HG03520 (cell line): ENCODE measurements at regions not wholly inside any gene's neighbourhood (a gene's known extent, or its start where the extent isn't known, plus 50 kb on each side); places are given as distances from the start of the nearest gene placed in this dataset.
"Not testable (repeated sequence)": the region's sequence is repeated elsewhere in the genome, so short reads cannot be mapped to it uniquely, and the experiment has no call there.

Experiments used
- ATAC-seq: cut with Tn5 transposase; IDR thresholded peaks from one replicate; pipeline ENCODE4 v1.9.1; 2021; ENCODE audit warnings: mild to moderate bottlenecking, moderate library complexity; ENCODE audit not compliant: unreplicated experiment

DNA sequence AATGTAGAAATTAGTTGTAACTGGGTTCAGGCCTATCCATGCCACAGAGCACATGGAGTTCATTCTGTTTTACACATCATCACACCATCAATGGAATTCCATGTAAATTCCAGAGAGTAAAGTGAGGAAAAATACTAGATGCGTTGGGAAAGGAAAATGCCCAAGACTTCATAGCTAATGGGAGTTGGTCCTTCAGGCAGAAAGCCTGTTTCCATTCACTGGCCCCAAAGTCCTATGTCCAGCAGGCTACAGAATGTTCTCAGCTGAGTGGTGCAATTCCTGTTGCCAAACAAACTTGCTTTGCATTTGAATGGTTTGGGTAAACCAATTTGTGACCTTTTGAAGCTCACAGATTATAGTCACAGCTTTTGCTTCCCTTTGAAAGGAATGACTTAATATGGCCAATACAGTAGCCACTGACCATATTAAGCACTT lies 164.6 kb upstream of the PFN2 start:
- no peak for ATAC-seq

DNA sequence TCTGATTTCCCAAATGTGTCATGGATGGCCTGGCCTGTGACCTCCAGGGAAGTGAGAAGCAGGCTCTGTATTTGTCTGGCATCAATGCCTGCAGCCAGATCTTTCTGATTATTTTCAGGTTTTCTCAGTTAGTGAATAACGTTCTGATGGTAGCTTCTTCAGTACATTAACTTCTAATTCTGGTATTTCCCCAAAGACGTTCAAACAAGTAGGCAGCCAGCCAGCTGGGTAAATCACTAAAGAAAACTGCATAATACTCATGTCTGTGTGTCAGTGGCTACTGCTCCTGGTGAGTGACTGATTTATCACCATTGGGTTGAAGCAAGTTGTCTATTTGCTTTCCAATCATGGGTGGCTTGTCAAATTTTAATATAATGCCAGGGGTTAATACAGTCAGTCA lies 162.6 kb upstream of the PFN2 start:
- ATAC-seq = no peak

DNA sequence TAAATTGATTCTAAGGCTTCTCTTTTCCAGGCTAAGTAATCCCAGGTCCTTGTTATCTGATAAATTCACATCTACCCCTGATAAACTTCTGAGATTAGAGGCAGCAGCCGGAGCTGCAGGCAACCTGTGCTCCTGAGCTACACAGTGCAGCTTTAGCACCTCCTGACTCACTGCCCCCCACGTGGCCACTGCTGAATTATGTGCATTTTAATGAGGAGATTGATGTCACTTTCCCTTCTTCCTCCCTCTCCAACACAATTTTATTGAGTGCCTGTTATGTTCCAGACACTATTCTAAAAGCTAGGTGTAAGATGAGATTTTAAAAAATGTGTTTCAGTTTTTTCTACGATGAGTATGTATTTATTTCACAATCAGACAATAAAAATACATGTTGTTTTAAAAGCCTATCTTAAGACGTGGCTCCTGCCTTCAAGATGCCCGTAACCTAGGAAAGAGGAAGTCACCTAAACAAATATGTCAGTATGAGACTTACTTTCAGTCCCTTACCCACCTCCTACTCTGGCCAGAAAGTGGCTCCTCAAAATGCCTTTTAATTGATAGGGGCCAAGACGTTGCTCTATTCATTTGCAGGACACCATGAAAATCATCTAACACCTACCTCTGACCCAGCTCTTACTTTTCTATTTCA lies 161.5 kb upstream of the PFN2 start:
- peak; percentile 62 for ATAC-seq

DNA sequence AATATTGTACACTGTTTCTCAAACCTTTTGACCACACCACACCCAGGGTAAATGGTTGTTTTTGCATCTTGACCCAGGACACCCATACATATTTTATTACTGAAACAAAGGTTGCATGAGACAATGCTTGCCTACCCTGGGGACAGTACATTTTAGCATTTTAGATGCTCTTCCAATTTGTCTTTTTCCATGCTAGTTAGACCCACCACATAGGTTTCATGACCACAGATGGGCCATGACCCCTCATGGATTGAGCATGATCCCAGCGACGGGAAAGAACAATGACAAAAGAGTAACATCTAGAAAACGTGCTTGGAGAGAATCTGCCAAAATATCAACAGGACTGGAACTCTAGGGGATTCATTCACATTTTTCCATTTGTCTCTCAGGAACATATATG lies 161.0 kb upstream of the PFN2 start:
- no peak for ATAC-seq

DNA sequence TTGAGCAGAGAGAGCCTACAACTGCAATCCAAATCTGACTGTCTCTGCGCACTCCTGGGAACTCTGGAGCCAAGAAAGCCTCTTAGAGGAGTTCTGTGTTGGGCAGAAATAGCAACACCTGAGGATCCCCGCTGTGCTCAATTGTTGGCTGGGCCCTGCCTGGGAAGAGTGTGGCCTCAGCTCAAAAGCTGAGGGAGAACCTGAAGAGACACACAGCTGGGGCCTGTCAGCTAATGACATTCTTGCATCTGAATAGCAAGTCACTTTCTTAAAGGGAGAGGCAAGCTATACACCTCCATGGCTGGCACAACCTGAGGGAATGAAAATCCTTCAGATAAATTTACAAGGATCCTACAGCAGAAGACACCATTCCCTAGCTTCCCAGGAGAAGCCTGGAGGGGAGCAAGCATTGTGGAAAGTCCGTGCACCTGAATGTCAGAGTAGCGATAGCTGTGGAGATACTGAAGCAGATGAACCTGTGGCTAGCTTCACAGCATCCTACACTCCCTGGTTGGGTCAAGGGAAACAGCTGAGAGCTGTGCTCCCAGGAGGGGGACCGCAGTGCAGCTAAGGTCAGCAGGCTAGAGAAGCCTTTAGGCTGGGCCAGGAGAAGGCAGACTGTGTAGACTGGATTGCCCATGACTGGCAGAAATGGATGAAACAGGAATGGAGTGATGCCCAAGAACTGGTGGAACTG lies 159.9 kb upstream of the PFN2 start:
- no peak for ATAC-seq

DNA sequence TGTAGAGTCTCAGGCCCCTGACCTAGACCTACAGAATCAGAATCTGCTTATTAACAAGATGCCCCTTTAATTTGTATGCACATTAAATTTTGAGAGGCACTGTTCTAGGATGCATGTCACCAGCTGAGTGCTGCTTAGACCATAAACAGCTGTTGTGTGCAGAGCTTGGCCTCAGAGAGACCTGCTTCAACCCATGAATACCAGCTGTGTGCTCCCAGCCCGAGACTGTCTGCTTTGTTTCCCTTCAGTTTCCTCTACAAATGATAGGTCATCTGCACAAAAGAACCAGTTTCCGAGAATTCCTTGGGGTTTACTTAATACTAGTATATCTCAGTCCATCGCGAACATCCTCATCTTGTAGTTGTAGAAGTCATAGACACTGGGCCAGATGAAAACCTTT lies 158.5 kb upstream of the PFN2 start:
- no peak for ATAC-seq

DNA sequence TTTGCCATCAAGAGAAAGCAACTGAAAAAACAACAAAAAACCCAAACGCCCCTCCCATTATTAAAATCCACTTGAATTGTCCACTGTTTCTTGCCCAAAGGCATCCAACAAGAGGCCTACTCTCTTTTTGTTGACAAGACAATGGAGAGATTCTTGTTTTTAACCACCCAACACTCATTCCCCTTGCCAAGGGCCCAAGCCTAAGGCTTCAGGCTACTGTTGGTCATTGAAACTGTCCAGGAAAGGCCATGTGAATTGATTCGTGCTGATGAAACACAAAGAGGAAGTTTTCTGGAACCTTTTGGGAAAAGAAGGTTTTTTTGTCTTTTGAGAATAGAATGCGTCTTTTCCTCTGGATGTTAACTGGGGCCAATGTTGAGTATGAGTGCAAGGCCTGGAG lies 157.4 kb upstream of the PFN2 start:
- ATAC-seq = no peak

DNA sequence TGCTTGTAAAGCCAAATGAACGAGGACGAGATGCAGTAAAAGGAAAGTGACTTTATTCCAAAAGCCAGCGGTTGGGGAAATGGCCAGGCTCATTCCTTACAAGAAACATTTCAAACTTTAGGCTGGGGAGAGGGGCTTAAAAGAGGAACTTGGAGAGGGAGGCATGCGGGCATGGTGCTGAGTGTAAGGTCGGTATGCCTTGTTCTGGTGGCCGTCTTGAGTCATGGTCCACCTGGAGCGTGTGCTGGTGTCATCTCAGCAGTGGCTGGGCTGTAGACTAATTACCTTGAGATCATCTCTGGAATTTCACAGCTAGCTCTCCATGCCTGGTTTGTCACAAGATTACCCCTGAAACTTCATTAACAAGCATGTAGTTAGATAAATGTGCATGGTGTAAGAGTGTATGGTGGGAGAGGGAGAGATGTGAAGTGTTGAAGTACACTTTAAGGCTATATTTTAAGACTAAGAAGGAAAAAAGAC lies 156.4 kb upstream of the PFN2 start:
- ATAC-seq = no peak

GRCh38 chr3:150124142-150124541 lies 153.4 kb upstream of the PFN2 start:
- ATAC-seq = no peak

DNA sequence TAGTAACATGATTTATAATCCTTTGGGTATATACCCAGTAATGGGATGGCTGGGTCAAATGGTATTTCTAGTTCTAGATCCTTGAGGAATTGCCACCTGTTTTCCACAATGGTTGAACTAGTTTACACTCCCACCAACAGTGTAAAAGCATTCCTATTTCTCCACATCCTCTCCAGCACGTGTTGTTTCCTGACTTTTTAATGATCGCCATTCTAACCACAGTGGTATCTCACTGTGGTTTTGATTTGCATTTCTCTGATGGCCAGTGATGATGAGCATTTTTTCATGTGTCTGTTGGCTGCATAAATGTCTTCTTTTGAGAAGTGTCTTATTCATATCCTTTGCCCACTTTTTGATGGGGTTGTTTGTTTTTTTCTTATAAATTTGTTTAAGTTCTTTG lies 152.6 kb upstream of the PFN2 start:
- not testable (repeated sequence) for ATAC-seq

- ATAC-seq = no peak
Measured at GRCh38 chr3:150118219-150118618, 147.5 kb upstream of the PFN2 start.

DNA sequence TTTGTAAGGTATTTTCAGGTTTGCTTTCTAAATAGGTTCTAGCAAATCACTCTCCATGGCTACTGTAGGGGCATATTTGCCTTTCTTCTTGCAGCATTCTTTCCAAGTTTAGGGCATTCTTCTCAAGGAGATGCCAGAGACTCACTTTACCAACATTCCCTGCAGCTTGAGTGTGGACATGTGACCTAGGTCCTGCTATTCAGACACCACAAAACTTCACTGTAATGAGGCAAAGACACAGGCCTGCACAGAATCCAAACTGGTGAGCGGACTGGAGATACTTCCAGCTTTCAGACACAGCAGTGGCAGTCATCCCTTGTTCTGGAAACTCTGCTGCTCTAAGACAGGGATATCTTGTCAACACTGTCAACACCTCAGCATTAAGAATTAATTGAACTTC lies 146.4 kb upstream of the PFN2 start:
- no peak for ATAC-seq

DNA sequence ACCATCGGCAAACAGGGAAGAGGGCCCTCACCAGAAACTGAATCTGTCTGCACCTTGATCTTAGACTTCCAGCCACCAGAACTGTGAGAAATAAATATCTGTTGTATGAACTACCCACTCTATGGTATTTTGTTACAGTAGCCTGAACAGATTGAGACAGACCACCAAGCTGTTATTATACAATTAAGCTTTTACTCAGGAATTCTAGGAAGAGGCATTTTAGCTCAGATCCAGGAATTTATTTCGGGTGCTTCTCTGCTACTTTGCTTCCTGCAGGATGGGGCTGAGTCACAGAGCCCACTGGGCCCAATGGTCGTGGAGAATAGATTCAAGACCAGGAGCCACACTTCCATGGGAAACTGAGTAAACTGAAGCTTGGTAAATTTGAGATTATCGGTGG lies 145.5 kb upstream of the PFN2 start:
- no peak for ATAC-seq

DNA sequence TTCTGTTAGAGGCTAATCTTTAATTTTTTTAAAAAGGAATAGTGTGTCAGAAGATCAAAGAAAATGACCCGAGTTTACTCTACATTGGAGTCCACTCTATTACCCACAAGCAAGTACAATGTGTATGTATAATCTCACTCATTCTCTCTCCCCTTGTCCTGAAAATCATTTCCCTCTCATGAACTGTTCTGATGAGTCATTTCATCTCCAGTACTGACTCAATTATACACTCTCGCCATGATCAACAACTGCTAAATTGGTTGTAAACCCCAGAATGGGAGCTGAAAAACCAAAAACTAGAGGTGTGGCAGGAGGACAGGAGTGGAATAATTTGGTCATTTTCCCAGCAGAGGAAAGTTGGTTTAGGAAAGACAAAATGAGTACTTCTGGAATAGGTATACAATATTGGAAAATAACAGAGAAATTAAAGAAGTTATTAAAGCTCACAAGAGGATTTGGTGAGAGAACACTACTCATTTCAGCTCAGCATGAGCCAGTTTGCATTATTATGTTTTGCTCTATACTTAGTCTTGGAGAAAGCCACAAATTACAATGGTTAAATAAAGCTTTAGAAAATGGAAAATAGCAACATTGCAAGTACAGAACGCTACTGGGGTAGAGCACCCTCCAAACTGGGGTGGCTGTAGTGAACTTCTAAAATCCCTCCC lies 144.3 kb upstream of the PFN2 start:
- ATAC-seq = peak; percentile 95

DNA sequence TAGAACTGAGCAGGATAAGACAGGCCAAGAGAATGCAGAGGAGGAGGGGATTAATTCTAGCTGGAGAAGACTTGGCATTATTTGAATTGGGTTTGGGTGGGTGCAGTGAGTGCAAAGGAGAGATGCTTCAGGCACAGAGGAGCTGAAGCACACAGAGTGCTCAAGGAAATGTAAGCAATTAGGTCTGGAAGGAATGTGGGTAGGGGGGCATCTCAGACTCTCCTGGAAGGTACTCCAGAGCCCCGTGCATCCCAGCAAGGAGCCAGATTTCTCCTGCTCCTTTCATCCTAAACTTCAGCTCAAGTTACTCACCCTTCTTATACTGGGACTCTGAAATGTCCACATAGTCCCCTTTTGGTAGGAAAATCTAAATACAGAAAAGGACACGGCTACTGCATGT lies 143.6 kb upstream of the PFN2 start:
- no peak for ATAC-seq

- ATAC-seq = no peak
Measured at GRCh38 chr3:150110097-150110496, 139.4 kb upstream of the PFN2 start.

- ATAC-seq = no peak
Measured at GRCh38 chr3:150107429-150108175, 136.9 kb upstream of the PFN2 start.

DNA sequence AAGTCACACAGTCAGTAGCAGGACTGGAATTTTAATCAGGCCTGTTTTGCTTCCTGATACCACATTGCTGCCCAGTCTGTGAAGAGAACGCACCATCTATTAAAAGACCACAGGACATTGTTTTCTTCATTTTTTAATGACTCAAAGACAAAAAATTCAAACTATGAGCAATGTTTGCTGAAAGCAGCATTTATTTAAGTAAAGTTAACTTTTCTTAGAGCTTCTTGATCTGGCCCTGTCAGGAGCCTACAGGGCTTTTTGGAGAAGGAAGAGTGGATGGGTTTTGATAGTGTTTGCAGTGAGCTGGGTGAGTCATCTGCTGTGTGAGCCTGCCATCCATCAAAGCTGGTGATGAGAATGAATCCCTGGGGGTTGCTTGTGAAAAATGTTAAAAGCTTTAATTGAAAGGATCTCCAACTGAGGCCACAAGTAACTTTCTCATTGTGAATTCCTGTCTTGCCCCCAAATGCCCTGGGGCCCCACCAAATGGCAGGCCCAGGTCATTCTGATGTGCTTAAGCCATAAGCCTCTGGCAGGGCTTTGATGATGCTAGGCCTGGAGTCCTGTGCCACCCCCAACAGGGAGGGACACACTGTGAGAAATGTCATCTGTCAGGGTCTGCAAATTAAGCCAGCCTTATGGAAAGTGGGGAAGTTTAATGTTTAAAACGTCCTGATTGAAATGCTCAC lies 136.2 kb upstream of the PFN2 start:
- no peak for ATAC-seq

DNA sequence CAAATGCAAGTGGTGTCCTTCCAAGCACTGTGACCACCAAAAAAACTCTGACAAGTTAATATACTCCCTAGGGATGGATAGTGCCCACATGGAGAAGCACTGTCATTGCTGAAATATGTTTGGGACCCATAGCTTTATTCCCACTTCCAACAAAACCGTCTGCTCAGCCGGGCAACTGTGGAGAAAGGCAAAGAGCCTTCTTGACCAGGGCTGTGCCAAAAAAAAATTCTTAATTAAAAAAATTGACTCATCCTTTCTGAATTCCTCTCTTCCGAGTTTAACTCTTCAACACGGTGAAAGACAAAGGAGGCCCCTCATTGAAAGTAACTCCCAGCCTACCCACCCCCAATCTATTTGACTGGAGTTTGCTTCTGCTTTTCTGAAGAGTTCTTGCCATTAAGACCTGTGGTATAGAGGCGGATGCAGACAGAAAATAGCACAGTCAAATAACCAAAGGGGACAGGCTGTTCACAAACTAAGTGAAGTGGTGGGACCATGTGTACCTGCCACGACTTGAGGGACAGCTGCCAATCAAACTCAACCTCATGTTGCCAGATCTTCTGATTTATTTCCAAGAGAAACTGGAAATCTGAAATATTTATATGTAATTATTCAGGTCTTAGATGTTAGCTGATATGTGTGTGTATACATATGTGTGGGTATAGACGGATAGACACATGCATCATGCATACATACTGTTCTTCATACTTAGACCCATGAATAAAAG lies 135.4 kb upstream of the PFN2 start:
- ATAC-seq = no peak

DNA sequence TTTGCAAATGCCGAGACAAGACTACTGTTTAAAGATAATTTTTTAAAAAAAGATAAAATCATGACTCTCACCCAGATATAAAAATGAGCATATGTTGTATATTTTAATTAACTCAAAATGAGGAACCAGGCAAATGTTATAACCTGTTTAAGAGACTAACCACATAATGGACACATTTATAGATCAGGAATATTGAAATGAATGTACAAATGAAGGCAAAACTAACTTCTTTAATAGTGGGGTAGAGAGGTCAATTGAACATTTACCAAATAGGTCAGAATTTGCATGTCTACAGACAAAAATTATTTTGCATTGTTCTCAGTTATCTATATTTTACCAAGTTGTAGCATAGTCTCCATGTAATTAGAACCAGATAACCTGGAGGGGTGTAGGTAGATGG lies 134.3 kb upstream of the PFN2 start:
- ATAC-seq = no peak
